Lower leg skin (tissue), 3 donors: ENCODE measurements at regions not wholly inside any gene's neighbourhood (a gene's known extent, or its start where the extent isn't known, plus 50 kb on each side); places are given as distances from the start of the nearest gene placed in this dataset.

Experiments
- POLR2A ChIP-seq, 2 donors: fragments of 450-650 bp; IDR thresholded peaks; one replicate each; pipeline ENCODE4 v1.6.1; 2016 to 2017; ENCODE audit warnings: antibody characterized with exemption in 2 of 2, mild to moderate bottlenecking in 1 of 2, moderate library complexity in 1 of 2
- TF ChIP-seq, protein P1 (sequence below), 3 donors: fragments of 450-650 bp; IDR thresholded peaks; one replicate each; pipeline ENCODE4 v1.5.1; 2016; ENCODE audit warnings: antibody characterized with exemption in 3 of 3, mild to moderate bottlenecking in 3 of 3, moderate library complexity in 2 of 3

DNA sequence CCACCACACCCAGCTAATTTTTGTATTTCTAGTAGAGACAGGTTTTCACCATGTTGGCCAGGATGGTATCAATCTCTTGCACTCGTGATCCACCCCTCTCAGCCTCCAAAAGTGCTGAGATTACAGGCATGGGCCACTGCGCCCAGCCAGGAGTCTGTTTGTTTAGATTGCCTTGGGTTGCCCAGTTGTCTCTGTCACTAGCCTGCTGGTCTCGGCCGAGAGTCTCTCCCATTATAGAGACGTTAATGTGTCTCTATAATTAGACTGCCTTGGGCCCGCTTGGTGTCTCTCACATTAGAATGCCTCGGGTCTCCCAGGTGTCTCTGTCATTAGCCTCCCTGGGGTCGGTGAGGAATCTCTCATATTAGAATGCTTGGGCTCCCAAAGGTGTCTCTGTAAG lies 1533.6 kb downstream of the UQCRFS1 start:
- no peak for TF ChIP-seq POLR2A (IDR thresholded peaks at IDR 0.05)
- TF ChIP-seq, protein P1, sequence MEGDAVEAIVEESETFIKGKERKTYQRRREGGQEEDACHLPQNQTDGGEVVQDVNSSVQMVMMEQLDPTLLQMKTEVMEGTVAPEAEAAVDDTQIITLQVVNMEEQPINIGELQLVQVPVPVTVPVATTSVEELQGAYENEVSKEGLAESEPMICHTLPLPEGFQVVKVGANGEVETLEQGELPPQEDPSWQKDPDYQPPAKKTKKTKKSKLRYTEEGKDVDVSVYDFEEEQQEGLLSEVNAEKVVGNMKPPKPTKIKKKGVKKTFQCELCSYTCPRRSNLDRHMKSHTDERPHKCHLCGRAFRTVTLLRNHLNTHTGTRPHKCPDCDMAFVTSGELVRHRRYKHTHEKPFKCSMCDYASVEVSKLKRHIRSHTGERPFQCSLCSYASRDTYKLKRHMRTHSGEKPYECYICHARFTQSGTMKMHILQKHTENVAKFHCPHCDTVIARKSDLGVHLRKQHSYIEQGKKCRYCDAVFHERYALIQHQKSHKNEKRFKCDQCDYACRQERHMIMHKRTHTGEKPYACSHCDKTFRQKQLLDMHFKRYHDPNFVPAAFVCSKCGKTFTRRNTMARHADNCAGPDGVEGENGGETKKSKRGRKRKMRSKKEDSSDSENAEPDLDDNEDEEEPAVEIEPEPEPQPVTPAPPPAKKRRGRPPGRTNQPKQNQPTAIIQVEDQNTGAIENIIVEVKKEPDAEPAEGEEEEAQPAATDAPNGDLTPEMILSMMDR (IDR thresholded peaks at IDR 0.05), result no peak
